ENCODE measurements at regions not wholly inside any gene's neighbourhood (a gene's known extent, or its start where the extent isn't known, plus 50 kb on each side); places are given as distances from the start of the nearest gene placed in this dataset.

DNA sequence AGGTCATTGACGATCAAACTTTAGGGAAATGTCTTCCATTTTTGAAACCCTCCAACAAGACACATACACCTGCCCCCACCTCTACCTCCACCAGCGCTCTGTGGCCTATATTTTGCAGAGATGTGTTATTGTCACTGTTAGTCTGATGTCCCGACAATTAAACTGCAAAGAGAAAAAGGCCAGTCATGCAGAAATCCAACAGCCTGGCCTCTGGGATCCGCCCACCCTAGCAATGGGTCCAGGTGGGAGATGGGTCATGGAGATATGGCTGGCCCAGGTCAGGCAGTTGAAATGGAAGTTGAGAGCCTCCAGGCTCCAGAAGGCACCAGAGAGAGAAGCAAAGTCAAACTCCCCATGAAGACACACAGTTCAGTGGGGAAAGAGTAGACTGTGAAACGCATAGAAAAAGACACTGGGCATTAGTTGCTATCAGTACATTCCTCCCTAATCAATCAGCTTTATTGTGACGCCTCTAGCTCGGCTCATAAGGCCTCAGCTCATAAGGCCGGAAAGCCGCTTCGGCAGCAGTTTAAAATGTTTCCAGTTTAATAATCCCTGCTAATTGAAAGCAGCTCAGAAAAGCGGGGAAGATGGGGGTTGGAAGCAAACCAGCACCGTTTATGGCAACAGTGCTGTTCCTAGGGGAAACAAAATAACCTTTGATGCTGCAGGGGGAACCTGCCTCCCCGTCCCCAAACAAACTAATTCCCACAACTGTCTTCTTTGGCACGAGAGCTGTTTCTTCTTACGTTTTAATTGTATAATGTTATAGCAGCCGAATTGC is 239.7 kb upstream of the ZNF507 start:
- DNase-seq (ENCODE audit: low read depth) = no peak

DNA sequence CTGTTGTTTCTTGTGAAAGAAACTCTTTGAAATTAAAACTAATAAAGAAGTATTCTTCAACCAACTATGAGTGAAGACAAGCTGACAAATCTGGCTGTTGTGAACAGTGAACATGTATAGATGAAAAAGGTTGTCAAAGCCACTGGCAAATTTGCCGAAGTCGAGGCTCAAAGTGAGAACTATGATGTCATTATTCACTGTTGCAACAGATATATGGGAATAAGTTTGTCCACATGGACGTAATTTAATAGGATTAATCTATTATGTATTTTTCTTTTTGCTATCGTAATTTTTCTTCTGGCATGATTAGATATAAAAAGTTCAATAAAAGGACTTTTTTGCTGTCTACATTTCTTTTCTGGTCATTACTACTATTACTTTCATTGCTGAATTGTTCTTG is 223.2 kb upstream of the ZNF507 start:
- no peak for DNase-seq (ENCODE audit: low read depth)

DNA sequence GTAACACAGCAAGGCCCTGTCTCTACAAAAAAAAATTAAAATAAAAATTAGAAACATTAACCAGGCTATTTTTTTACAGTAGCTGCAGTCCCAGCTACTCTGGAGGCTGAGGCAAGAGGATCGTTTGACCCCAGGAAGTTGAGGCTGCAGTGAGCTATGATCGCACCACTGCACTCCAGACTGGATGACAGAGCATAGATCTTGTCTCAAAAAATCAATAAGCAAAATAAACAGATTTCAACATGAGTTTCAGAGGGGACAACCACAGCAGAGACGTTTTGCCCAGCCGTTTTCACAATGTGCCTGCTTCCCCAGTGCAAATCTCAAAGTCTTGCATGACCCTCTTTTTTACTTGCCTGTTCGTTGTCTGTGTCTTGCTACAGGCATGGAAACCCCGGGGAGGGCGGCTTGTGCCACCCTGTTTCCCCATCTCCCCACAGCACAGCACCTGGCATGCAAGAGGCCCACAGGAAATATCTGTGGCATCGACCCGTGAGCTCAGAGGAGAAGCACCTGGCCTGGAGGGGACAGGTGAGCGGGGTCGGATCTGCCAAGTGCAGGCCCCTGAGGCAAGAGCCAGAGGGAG is 222.0 kb upstream of the ZNF507 start:
- no peak for DNase-seq (ENCODE audit: low read depth)

DNA sequence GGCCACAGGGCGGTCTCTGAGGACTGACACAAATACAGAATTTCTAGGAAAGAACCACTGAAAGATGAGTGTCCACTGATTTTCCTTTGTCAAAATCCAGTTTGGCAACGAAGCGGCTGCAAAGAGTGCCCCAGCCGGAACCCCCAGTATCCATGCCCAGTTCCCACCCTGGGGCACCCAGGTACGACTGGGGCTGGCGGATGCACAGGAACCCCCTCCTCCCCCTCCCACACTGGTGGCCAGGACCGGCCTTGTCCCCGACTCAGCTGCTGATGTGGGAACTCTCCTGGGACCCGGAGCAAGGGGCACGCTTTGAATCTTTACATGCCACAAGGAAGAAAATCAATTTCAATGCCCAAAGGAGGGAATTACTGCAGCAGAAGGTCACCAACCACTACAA is 220.8 kb upstream of the ZNF507 start:
- no peak for DNase-seq (ENCODE audit: low read depth)

DNA sequence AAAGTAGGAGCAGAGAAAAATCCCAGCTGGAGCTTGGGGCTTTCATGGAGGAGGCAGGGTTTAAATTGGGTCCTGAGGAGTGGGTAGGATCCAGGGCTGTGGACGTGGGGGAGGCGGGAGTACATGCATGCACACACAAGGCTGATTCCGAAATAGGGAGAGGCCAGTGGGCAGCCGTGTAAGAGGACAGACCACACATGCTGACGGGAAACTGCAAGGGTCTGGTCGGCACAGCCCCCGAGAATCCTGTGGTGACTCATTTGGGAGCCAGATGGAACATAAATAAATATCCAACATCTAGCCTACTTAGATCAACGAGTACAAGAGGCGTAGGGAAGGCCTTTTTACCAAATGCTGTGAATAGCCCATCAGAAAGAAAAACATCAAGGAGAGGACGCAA is 216.3 kb upstream of the ZNF507 start:
- no peak for DNase-seq (ENCODE audit: low read depth)

DNA sequence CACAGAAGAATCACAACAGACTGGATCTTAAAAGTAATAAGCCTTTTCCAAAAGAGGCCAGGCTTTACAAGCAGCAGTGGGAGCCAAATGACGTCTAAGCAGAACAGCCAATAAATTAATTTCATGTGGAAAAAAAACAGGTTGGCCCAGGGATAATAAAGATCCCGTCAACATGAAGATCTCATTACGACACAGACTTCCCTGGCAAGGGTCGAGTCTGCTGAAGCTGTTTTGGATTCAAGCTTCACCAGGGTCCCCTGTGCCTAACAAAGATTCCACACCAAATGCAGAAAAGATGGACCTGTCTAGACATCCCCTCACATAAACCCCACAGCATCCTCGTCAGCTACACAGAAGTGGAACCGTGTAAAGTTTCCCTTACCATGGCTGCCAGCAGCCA is 215.1 kb upstream of the ZNF507 start:
- no peak for DNase-seq (ENCODE audit: low read depth)

DNA sequence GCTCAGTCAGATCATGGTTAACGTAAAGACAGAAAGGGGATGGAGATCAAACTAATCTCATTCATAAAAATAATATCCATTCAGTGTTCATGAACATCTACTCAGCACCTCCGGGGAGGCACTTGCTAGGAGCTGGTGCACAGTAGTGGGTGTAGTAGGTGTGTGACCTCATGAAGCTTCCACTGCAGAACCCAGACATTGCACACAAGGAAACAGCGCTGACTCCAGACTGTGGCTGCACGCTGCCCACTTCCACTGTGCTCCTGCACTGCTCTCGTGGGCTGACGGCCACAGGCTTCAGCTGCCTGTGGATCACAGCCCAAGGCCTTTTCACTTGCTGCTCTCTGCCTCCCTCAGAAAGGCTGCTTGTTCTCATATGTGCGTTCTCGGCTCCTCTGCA is 214.4 kb upstream of the ZNF507 start:
- no peak for DNase-seq (ENCODE audit: low read depth)

DNA sequence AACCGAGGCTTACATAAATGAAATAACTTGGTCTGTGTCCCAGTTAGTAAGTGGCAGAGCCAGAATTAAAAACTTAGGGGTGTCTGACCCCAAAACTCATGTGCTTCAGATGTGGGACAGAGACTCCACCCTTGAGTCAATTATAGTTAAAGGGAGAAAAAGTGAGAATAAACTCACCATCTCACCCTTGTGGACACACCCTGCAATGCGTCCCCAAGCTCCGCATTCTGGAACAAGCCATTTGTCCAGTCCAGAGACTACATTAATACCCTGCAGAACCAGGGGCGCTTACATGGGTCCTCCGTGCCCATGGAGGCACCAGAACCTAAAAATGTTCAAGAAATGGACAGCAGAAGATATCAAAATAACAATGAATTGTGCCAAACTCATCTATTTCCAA is 207.0 kb upstream of the ZNF507 start:
- DNase-seq (ENCODE audit: low read depth) = no peak

DNA sequence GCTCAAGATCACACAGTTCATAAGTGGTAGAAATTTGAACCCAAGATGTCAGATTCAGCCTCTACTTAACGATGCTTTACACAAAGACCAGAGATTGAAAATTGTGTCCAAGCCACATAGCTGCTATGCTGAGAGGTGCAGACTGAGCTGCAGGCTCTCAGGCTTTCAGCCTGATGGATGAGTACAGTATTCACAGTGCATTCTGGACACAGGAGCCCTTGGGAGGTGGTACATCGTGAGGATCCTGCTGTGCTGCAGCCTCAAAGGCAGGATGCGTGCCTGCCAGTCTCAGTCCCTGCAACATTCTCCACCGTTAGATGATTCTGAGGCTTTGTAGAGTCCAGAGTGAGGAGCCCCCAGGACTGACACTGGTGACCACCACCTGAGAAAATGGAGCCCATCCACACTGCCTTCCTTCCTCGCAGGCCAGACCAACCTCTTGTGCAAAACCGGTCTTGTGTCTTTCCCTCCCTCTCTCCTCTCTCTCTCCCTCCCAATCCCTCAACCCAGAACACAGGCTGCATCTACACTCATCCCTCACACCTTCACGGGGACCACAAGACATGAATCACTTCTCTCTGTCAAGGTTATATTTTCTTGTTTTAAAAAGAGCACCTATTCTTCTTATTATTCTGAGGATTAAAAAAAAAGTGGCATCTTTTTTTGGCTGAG is 203.4 kb upstream of the ZNF507 start:
- no peak for DNase-seq (ENCODE audit: low read depth)

DNA sequence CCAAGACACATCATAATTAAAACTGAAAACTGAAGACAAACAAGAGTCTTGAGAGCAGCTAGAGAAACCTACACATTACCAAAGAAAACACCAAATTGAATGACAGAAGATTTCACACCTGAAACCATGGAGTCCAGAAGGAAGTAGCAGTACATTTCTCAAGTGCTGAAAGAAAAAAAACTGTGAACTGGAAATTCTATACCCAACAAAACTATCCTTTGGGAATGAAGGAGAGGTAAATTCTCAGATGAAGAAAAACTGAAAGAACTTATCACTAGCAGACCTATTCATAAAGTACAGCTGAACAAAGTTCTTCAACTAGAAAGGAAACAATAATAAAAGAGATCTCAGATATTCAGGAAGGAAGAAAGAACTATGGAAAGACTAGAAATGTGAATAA is 198.7 kb upstream of the ZNF507 start:
- no peak for DNase-seq (ENCODE audit: low read depth)

DNA sequence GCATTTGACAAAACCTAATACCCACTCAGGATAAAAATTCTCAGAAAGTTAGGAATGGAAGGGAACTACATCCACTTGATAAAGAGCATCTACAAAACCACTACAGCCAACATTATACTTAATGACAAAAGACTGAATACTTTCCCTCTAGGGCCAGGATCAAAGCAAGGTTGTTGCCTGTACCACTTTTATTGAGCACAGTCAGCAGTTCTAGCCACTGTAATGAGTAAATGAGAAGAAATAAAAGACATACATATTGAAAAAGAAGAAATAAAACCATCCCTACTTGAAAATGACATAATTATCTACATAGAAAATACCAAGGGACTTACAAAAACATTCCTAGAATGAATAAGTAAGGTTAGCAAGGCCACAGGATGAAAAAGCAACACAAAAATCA is 194.8 kb upstream of the ZNF507 start:
- no peak for DNase-seq (ENCODE audit: low read depth)

DNA sequence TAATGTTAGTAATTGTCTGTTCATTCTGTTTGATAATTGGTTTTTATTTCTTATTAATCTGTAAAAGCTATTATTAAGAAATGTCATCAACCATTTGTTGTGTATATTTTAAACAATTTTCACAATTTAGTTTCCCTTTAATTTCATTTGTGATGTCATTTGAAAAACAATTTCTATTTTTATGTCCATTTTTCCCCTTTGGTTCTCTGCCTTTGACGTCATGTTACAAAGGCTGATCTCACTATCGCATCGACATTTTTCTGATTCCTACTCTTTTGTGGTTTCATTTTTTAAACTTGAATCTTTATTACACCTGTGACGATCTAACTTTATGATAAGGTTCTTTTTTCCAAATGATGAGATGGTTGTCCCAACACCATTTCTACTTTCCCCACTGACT is 191.0 kb upstream of the ZNF507 start:
- no peak for DNase-seq (ENCODE audit: low read depth)

DNA sequence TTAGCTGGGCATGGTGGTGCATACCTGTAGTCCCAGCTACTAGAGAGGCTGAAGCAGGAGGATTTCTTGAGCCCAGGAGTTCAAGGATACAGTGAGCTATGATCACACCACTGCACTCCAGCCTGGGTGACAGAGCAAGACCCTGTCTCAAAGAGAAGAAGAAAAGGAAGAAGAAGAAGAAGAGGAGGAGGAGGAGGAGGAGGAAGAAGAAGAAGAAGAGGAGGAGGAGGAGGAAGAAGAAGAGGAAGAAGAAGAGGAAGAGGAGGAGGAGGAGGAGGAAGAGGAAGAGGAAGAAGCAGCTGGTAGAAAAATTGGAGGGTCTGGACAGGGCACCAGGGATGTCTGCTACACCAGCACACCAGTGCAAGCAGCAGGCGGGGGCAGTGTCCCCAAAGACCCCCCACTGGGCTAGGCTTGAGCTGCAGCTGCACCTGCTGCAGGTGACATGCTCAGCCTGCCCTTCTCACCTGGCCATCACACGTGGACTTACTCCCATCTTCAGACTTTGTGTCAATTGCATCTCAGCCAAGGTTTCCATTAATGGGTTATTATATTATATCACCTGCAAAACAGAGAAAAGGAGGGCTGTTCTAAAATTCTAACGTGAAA is 180.9 kb upstream of the ZNF507 start:
- DNase-seq (ENCODE audit: low read depth) = no peak

DNA sequence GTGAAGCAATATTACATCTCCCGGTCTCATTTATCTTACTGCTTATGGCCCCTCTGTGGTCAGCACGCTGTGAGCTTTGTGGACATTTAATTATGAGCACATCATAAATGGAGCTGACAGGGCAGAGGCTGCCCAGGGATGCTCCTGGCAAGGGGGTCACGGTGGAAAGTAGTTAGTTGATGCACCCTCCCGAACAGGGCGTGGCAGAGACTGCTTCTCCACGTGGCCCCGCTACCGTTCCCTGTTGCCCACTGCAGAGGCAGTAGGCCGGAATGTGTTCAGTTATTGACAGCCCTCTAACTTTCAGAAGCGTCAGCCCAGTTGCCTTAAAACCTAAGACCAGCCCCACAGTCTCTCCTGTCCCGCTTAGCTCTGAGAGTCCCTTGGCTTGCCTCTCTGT is 180.3 kb upstream of the ZNF507 start:
- no peak for DNase-seq (ENCODE audit: low read depth)

DNA sequence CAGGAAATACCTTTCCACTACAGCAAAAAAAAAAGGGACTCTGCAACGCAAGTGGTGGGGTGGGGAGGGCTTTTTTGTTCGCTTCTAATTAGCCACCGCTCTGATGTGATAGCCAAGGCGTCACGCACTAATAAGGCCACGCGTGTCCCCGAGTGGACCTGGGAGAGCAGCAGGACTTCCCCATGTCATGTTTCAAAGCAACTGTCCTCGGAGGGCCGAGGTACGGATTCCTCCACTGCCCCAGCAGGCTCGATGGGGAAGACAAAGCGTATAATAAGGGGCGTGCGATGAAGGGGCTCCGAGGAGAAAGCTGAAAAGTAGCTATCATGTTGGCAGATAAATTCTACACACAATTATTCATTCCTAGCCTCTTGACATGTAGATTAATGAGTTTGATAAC is 179.7 kb upstream of the ZNF507 start:
- DNase-seq (ENCODE audit: low read depth) = no peak

DNA sequence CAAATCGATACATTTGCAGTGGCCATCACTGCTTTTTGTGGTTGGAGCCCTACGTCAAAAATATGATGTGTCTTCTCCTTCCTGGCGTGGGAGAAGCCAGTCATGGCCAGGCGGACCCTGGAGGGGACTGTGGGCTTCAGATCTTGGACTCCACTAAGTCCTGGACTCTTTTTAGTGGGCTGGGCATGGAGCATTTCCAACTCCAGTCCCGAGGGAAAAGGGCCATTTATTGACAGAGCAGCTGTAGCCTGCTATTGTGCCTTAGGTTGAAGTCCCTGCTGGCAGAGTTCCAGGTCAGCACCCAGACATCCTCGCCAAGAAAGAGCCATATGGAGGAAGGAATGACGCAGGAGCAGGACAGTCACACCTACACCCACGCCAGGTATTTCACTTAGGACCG is 179.2 kb upstream of the ZNF507 start:
- no peak for DNase-seq (ENCODE audit: low read depth)

DNA sequence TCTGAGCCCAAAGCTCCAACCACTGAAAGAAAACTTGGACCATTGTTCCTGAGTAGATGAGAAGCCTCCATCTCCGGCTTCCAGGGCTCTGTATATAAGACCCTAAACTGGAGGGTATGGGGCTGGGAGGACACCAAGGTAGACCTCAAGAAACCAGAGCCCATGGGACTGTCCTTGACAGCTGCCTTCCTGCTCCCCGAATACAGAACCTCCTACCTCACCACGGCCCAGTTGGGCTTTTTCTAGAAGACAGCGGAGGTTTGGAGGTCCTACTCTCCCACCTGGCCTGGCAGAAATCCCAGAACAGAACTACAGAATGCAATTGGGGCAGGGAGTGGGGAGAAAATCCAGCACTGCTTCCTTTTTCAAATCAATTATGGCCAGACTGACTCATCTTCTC is 177.3 kb upstream of the ZNF507 start:
- no peak for DNase-seq (ENCODE audit: low read depth)

DNA sequence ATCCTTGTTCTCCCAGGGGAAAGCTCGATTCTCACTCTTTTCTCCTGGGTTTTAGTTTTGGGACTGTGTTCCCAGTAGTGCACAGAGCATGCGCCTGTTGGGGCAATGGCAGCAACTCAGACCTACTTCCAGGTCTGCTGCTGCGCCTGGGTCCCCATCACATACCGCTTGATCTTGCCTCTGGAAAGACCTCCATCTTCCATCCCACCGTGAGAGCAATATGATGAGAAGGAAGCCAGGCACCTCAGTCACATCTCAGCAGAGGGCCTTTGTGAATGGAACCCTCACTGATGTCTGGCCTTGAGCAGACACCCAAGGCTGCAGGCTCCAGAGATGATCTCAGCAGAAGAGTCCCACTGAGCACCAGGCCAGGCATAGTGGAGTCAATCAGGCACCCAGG is 176.8 kb upstream of the ZNF507 start:
- no peak for DNase-seq (ENCODE audit: low read depth)

DNA sequence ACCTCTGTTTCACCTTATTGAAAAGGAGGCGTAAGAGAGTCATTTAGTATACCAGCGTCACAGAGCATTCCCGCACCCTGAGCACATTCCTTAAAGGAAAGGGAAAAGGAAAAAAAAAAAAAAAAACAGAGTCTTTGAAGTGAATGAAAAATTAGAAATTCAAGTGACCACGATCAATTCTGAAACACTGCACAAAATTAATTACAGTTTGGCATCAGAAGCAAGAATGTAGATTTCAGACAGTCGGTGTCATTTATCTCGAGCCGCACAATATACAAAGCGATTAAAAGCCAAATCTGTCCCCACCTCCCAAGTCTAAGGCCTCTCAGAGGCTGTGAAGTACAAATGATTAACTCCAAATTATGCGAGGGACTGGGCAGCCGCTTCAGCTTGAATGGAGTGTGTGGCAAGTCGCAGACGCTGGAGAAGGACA is 173.7 kb upstream of the ZNF507 start:
- DNase-seq (ENCODE audit: low read depth) = no peak

DNA sequence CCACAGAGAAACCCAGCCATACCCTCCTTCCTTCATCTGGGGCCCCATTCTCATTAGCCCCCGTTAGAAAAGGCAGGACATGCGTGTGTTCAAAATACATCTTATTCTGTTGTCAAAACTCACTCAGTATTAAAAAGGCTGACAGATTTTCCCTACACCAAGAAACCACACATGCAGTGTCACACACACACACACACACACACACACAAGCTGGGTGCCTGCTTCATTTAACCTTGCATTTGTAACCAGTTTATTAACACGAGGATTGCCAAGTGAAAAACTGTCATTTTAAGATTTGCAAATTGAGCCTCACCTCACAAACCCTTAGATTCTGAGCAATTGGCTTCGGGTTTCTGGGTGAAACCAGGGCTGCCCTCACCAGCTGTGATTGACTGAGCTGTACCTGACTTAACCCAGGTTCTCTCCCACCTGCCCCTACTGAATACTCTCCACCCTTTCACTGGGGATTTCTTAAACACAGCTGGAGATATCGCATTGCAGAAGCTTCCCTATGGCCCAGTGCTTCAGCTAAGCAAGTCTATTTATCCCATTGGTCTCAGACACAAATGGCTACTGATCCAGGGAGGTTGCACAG is 172.7 kb upstream of the ZNF507 start:
- no peak for DNase-seq (ENCODE audit: low read depth)

DNA sequence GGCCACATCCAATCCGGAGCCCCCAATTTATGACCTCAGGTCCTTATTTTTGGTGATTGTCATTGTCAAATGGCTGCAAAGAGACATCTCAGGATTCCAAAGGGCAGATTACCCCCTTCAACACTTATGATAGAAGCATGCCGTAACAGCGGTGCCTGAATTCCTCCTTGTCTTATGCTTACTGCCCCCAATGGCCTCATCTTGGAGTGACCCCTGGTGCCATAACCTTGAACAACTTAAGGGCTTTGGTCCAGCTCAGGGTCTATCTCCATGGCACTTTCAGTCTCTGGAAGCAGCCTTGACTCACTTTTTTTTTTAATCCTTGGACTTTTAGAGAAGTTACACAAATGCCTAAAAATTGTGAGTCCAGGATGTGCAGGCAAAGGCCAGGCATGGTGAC is 171.6 kb upstream of the ZNF507 start:
- DNase-seq (ENCODE audit: low read depth) = no peak

DNA sequence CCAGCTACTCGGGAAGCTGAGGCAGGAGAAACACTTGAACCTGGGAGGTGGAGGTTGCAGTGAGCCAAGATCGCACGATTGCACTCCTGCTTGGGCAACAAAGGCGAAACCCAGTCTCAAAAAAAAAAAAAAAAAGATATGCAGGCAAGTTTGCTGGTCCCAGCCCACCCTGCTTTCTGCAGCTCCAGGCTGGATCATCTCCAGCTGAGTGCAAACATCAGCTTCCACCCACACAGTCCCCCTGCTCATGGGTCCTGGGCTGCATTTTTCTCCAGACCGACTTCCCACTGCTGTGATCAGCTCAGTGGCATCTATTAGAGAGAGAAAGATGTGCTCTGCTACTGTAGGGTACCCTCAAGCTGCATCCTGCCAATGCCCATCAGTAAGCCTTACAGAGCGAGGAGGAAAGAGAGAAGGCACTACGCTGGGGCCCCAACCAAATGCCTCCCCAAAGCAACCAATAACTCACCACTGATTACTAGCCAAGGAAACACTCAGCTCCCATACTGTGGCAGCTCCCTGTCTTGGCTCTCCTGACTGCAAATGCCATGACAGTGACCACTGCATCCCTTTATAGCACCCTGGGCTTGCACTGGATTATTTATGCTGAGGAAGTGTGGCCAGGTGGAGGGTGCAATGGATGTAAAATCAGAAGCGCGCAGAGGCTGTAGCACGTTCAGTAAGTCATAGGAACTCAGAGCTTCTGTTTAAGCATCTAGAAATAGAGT is 170.9 kb upstream of the ZNF507 start:
- DNase-seq (ENCODE audit: low read depth) = no peak

Data from stromal cell of bone marrow (primary cell).